ENCODE measurements at regions not wholly inside any gene's neighbourhood (a gene's known extent, or its start where the extent isn't known, plus 50 kb on each side); places are given as distances from the start of the nearest gene placed in this dataset.

GRCh38 chr5:160480652-160481051, 59.0 kb downstream of the PTTG1 start:
- DNase-seq (ENCODE audit: low read depth, low spot score) (no peak), FAIRE-seq (no peak)
- POLR2A ChIA-PET = no interaction called here
- Histone ChIP-seq H3K4me1 (ENCODE audit: control insufficient read depth, extremely low read depth, insufficient read depth, low read length) (peaks cover 41% of the 10 kb centered on the region), H3K9ac (replicated peaks; ENCODE audit: extremely low read depth, insufficient read depth, low read length) (no peak overlapping the region), H4K20me1 (replicated peaks; ENCODE audit: control insufficient read depth, extremely low read depth, insufficient read depth, low read length) (no peaks in the 10 kb centered on the region), H3K9me3 (replicated peaks; ENCODE audit: control insufficient read depth, insufficient read depth, low read length) (no peaks in the 10 kb centered on the region), H3K36me3 (ENCODE audit: control insufficient read depth in 2 of 2, extremely low read depth in 1 of 2, insufficient read depth in 2 of 2, low read length in 2 of 2) (no peaks in the 10 kb centered on the region), H3K27ac (ENCODE audit: insufficient read depth, low read depth, low read length) (no peak overlapping the region), H3K79me2 (ENCODE audit: control insufficient read depth, insufficient read depth, low read length) (peaks cover 53% of the 10 kb centered on the region), H3K4me2 (ENCODE audit: insufficient read depth, low read length) (peak overlapping the region; percentile 32), H3K4me3 (replicated peaks in 1 of 3; ENCODE audit: insufficient read depth in 1 of 3, low read depth in 1 of 3, low read length in 3 of 3) (no peak overlapping the region), H3K27me3 (ENCODE audit: control insufficient read depth in 2 of 2, insufficient read depth in 2 of 2, low read length in 2 of 2) (no peaks in the 10 kb centered on the region), H2AFZ (ENCODE audit: low read depth, low read length) (no peak overlapping the region), H3K9me1 (replicated peaks; ENCODE audit: control insufficient read depth, extremely low read depth, insufficient read depth, low read length) (no peaks in the 10 kb centered on the region)
- CTCF ChIA-PET = interaction anchor here (0.8 to 7.9 kb wide), 3 partner anchors 14 to 41 kb away, joined by 4 to 46 read pairs (median 4); no protein-coding TSS in a partner anchor
- intact Hi-C loops (cut with micrococcal nuclease) (no loop called here), dilution Hi-C loops (cut with MboI; ENCODE audit: extremely low pct_ligation_motif_present, low sequenced_read_pairs) (no loop called here)
- TF ChIP-seq FOS (IDR thresholded peaks at IDR 0.05; ENCODE audit: borderline replicate concordance, insufficient read depth, low read length) = no peak
- no peak for TF ChIP-seq EZH2 (IDR thresholded peaks at IDR 0.05; ENCODE audit: borderline replicate concordance, low read depth, low read length, severe bottlenecking)
- no peak for TF ChIP-seq MAX (IDR thresholded peaks at IDR 0.05; ENCODE audit: insufficient read depth, insufficient read length)
- TF ChIP-seq JUN (IDR thresholded peaks at IDR 0.05; ENCODE audit: borderline replicate concordance, insufficient read depth, insufficient read length, low read depth) = no peak
- no TSS peak for BruUV-seq (replicated peaks)

- no peak for FAIRE-seq
These were observed 63.0 kb downstream of the PTTG1 start for GRCh38 chr5:160484678-160485077.

More at GRCh38 chr5:160484678-160485077, 63.0 kb downstream of the PTTG1 start:
- Histone ChIP-seq H3K4me3 (replicated peaks in 1 of 3; ENCODE audit: insufficient read depth in 1 of 3, low read depth in 1 of 3, low read length in 3 of 3) (no peak overlapping the region), H3K4me1 (ENCODE audit: control insufficient read depth, extremely low read depth, insufficient read depth, low read length) (peaks cover 10% of the 10 kb centered on the region), H3K9ac (replicated peaks; ENCODE audit: extremely low read depth, insufficient read depth, low read length) (no peak overlapping the region), H3K4me2 (ENCODE audit: insufficient read depth, low read length) (no peak overlapping the region), H2AFZ (ENCODE audit: low read depth, low read length) (no peak overlapping the region), H3K9me1 (replicated peaks; ENCODE audit: control insufficient read depth, extremely low read depth, insufficient read depth, low read length) (no peaks in the 10 kb centered on the region), H4K20me1 (replicated peaks; ENCODE audit: control insufficient read depth, extremely low read depth, insufficient read depth, low read length) (no peaks in the 10 kb centered on the region), H3K27ac (ENCODE audit: insufficient read depth, low read depth, low read length) (no peak overlapping the region), H3K79me2 (ENCODE audit: control insufficient read depth, insufficient read depth, low read length) (peaks cover 28% of the 10 kb centered on the region), H3K9me3 (replicated peaks; ENCODE audit: control insufficient read depth, insufficient read depth, low read length) (no peaks in the 10 kb centered on the region), H3K36me3 (ENCODE audit: control insufficient read depth in 2 of 2, extremely low read depth in 1 of 2, insufficient read depth in 2 of 2, low read length in 2 of 2) (no peaks in the 10 kb centered on the region), H3K27me3 (ENCODE audit: control insufficient read depth in 2 of 2, insufficient read depth in 2 of 2, low read length in 2 of 2) (no peaks in the 10 kb centered on the region)
- no peak for DNase-seq (ENCODE audit: low read depth, low spot score)
- TF ChIP-seq POLR2A (IDR thresholded peaks at IDR 0.05; ENCODE audit: low read depth, low read length) = no peak
- TF ChIP-seq JUN (IDR thresholded peaks at IDR 0.05; ENCODE audit: borderline replicate concordance, insufficient read depth, insufficient read length, low read depth) = no peak
- no peak for TF ChIP-seq MAX (IDR thresholded peaks at IDR 0.05; ENCODE audit: insufficient read depth, insufficient read length)
- TF ChIP-seq GATA2 (IDR thresholded peaks at IDR 0.05; ENCODE audit: insufficient read depth, insufficient read length, low read depth, low read length) = no peak
- TF ChIP-seq EZH2 (IDR thresholded peaks at IDR 0.05; ENCODE audit: borderline replicate concordance, low read depth, low read length, severe bottlenecking) = no peak
- no peak for TF ChIP-seq MYC (IDR thresholded peaks at IDR 0.05; ENCODE audit: low read depth, low read length)
- no peak for TF ChIP-seq FOS (IDR thresholded peaks at IDR 0.05; ENCODE audit: borderline replicate concordance, insufficient read depth, low read length)
- TF ChIP-seq CTCF (IDR thresholded peaks at IDR 0.05; ENCODE audit: extremely low read depth in 1 of 2, insufficient read depth in 1 of 2, low read depth in 1 of 2, low read length in 2 of 2) = no peak
- TF ChIP-seq POLR2AphosphoS5 (IDR thresholded peaks at IDR 0.05; ENCODE audit: insufficient read depth, low read depth, low read length) = no peak
- no TSS peak for BruUV-seq (replicated peaks)
- ChIA-PET CTCF (interaction anchor here (1.0 to 1.5 kb wide), 2 partner anchors 23 to 45 kb away, joined by 3 to 5 read pairs; no protein-coding TSS in a partner anchor), POLR2A (no interaction called here)
- dilution Hi-C loops (cut with MboI; ENCODE audit: extremely low pct_ligation_motif_present, low sequenced_read_pairs) (no loop called here), intact Hi-C loops (cut with micrococcal nuclease) (no loop called here)
